GM23338 (cell line): ENCODE measurements at regions not wholly inside any gene's neighbourhood (a gene's known extent, or its start where the extent isn't known, plus 50 kb on each side); places are given as distances from the start of the nearest gene placed in this dataset.

ENCODE experiments used
- ATAC-seq: fragments of 200-7000 bp; cut with Tn5 transposase; 3 replicates; pipeline ENCODE4 v1.9.1; 2020
- DNase-seq: peaks from one replicate; pipeline ENCODE4 v3.0.0-alpha.2; 2015; ENCODE audit warnings: low spot score
- H2AFZ ChIP-seq: fragments of 200-600 bp; sonication (generic); 2 replicates; pipeline ENCODE4 v1.8.0; 2016; ENCODE audit warnings: antibody characterized with exemption, mild to moderate bottlenecking, moderate library complexity
- H3F3A ChIP-seq: fragments of 200-600 bp; sonication (generic); replicated peaks from 2 replicates; pipeline ENCODE4 v1.8.0; 2017; ENCODE audit warnings: antibody characterized with exemption, mixed run types, low read depth
- H3K27ac ChIP-seq: fragments of 200-600 bp; sonication (generic); 2 replicates; pipeline ENCODE4 v1.6.1; 2016; ENCODE audit warnings: low read depth
- H3K27me3 ChIP-seq: fragments of 200-600 bp; sonication (generic); 2 replicates; pipeline ENCODE4 v1.8.0; 2016; ENCODE audit warnings: mild to moderate bottlenecking, mixed run types, moderate library complexity; ENCODE audit not compliant: insufficient read depth
- H3K36me3 ChIP-seq: fragments of 200-600 bp; sonication (generic); 2 replicates; pipeline ENCODE4 v1.8.0; 2016; ENCODE audit warnings: mild to moderate bottlenecking; ENCODE audit not compliant: insufficient read depth
- H3K4me1 ChIP-seq: fragments of 200-600 bp; sonication (generic); 2 replicates; pipeline ENCODE4 v1.8.0; 2016; ENCODE audit warnings: mild to moderate bottlenecking, moderate library complexity; ENCODE audit not compliant: insufficient read depth
- H3K4me2 ChIP-seq: fragments of 200-600 bp; sonication (generic); 2 replicates; pipeline ENCODE4 v1.7.1; 2017; ENCODE audit warnings: mixed run types
- H3K4me3 ChIP-seq: fragments of 200-600 bp; sonication (generic); 2 replicates; pipeline ENCODE4 v1.6.1; 2016; ENCODE audit warnings: mixed run types
- H3K79me2 ChIP-seq: fragments of 200-600 bp; sonication (generic); replicated peaks from 2 replicates; pipeline ENCODE4 v1.8.0; 2017; ENCODE audit warnings: mild to moderate bottlenecking; ENCODE audit not compliant: insufficient read depth
- H3K9me2 ChIP-seq: fragments of 200-600 bp; sonication (generic); 2 replicates; pipeline ENCODE4 v1.8.0; 2017; ENCODE audit not compliant: insufficient read depth
- H4K20me1 ChIP-seq: fragments of 200-600 bp; sonication (generic); replicated peaks from 2 replicates; pipeline ENCODE4 v1.8.0; 2017; ENCODE audit warnings: mild to moderate bottlenecking; ENCODE audit not compliant: insufficient read depth
- H3K27ac Mint-ChIP-seq: 2 replicates; pipeline ENCODE4 v1.8.0; 2020; ENCODE audit warnings: inconsistent platforms, mild to moderate bottlenecking, moderate library complexity, mixed read lengths
- H3K27me3 Mint-ChIP-seq: 3 replicates; pipeline ENCODE4 v1.8.0; 2022; ENCODE audit warnings: low read depth, mild to moderate bottlenecking, moderate library complexity, mixed read lengths, inconsistent platforms; ENCODE audit not compliant: insufficient read depth, poor library complexity
- H3K36me3 Mint-ChIP-seq: 3 replicates; pipeline ENCODE4 v1.8.0; 2021; ENCODE audit warnings: low read depth, mild to moderate bottlenecking, inconsistent platforms, moderate library complexity, mixed read lengths
- H3K4me1 Mint-ChIP-seq: 3 replicates; pipeline ENCODE4 v1.8.0; 2020; ENCODE audit warnings: mild to moderate bottlenecking, inconsistent platforms, mixed read lengths
- H3K4me3 Mint-ChIP-seq: 3 replicates; pipeline ENCODE4 v1.8.0; 2021; ENCODE audit warnings: moderate library complexity, mild to moderate bottlenecking, inconsistent platforms, mixed read lengths
- H3K9me3 Mint-ChIP-seq: 3 replicates; pipeline ENCODE4 v1.8.0; 2020; ENCODE audit warnings: moderate library complexity, mild to moderate bottlenecking, inconsistent platforms, mixed read lengths
- CREB1 ChIP-seq: fragments of 250-450 bp; sonication (Bioruptor Pico); IDR thresholded peaks from 2 replicates; pipeline ENCODE4 v1.5.0; 2020; ENCODE audit warnings: low read depth, mild to moderate bottlenecking, moderate library complexity
- CTCF ChIP-seq, 2 experiments: fragments of 200-600 bp in 1 of 2; sonication (generic) in 1 of 2; conservative IDR thresholded peaks; 2 replicates each; pipeline versions ENCODE4 v1.5.1 to v1.6.1; 2016 to 2017; ENCODE audit warnings: antibody characterized with exemption in 2 of 2, low read depth in 2 of 2, mild to moderate bottlenecking in 2 of 2, moderate library complexity in 1 of 2
- ETS1 ChIP-seq: IDR thresholded peaks from 2 replicates; pipeline ENCODE4 v1.6.1; 2016; ENCODE audit warnings: antibody characterized with exemption
- EZH2 ChIP-seq: fragments of 200-600 bp; sonication (generic); IDR thresholded peaks from one replicate; pipeline ENCODE4 v1.8.0; 2017; ENCODE audit warnings: antibody characterized with exemption, mild to moderate bottlenecking, low read depth; ENCODE audit not compliant: unreplicated experiment
- EZH2phosphoT487 ChIP-seq: fragments of 200-600 bp; sonication (generic); IDR thresholded peaks from one replicate; pipeline ENCODE4 v1.8.1; 2018; ENCODE audit warnings: antibody characterized with exemption; ENCODE audit not compliant: unreplicated experiment
- JUNB ChIP-seq: IDR thresholded peaks from one replicate; pipeline ENCODE4 v1.6.1; 2016; ENCODE audit warnings: antibody characterized with exemption; ENCODE audit not compliant: unreplicated experiment
- NANOG ChIP-seq: IDR thresholded peaks from 2 replicates; pipeline ENCODE4 v1.6.1; 2016; ENCODE audit warnings: antibody characterized with exemption, borderline replicate concordance
- STAT1 ChIP-seq: IDR thresholded peaks from one replicate; pipeline ENCODE4 v1.6.1; 2016; ENCODE audit warnings: antibody characterized with exemption; ENCODE audit not compliant: unreplicated experiment
- ZNF114 ChIP-seq: fragments of 250-450 bp; sonication (Bioruptor Pico); IDR thresholded peaks from 2 replicates; pipeline ENCODE4 v1.5.0; 2020; ENCODE audit warnings: mild to moderate bottlenecking, moderate library complexity
- ZNF462 ChIP-seq: fragments of 250-450 bp; sonication (Bioruptor Pico); IDR thresholded peaks from 2 replicates; pipeline ENCODE4 v1.5.0; 2020; ENCODE audit warnings: mild to moderate bottlenecking, moderate library complexity

GRCh38 chr10:62934258-62934657, 118.1 kb upstream of the EGR2 start:
- H3K27ac Mint-ChIP-seq = no peak overlapping the region

More at GRCh38 chr10:62934258-62934657, 118.1 kb upstream of the EGR2 start:
- TF ChIP-seq EZH2phosphoT487 (no peak), STAT1 (no peak), CTCF (conservative IDR thresholded peaks at IDR 0.05; ENCODE audit: low read depth in 2 of 2) (no peak), JUNB (no peak), ZNF462 (CRISPR knock-in tag) (no peak), ETS1 (no peak), NANOG (no peak), CREB1 (CRISPR knock-in tag) (no peak), ZNF114 (CRISPR knock-in tag) (no peak), EZH2 (no peak)
- H3K36me3 ChIP-seq = no peaks in the 10 kb centered on the region
- H3K79me2 ChIP-seq = no peaks in the 10 kb centered on the region
- no peak overlapping the region for H3K4me2 ChIP-seq
- H3K4me1 ChIP-seq = no peaks in the 10 kb centered on the region
- 0 out of 2 replicates have a peak, but pooled peaks cover 5% of the 10 kb centered on the region for H3K9me2 ChIP-seq
- Mint-ChIP-seq H3K4me3 (no peak overlapping the region), H3K27me3 (peaks cover 2% of the 10 kb centered on the region), H3K4me1 (no peaks in the 10 kb centered on the region), H3K36me3 (no peaks in the 10 kb centered on the region), H3K9me3 (peaks cover 1% of the 10 kb centered on the region; the same call in 2 of the 3 replicates)
- H3F3A ChIP-seq = no peaks in the 10 kb centered on the region
- H3K27me3 ChIP-seq = no peaks in the 10 kb centered on the region
- ATAC-seq = no peak
- no peak for DNase-seq
- H2AFZ ChIP-seq = peak overlapping the region; percentile 23; the same call in 1 of the 2 replicates
- H3K27ac ChIP-seq = no peak overlapping the region
- H4K20me1 ChIP-seq = no peaks in the 10 kb centered on the region
- no peak overlapping the region for H3K4me3 ChIP-seq
